GM21786 (cell line): ENCODE measurements at regions not wholly inside any gene's neighbourhood (a gene's known extent, or its start where the extent isn't known, plus 50 kb on each side); places are given as distances from the start of the nearest gene placed in this dataset.
"Not testable (repeated sequence)": the region's sequence is repeated elsewhere in the genome, so short reads cannot be mapped to it uniquely, and the experiment has no call there.

Experiments used
- ATAC-seq: cut with Tn5 transposase; IDR thresholded peaks from one replicate; pipeline ENCODE4 v1.9.1; 2021; ENCODE audit not compliant: unreplicated experiment

- no peak for ATAC-seq
Measured at GRCh38 chr6:169918239-169918953, 167.0 kb downstream of the ERMARD start.

DNA sequence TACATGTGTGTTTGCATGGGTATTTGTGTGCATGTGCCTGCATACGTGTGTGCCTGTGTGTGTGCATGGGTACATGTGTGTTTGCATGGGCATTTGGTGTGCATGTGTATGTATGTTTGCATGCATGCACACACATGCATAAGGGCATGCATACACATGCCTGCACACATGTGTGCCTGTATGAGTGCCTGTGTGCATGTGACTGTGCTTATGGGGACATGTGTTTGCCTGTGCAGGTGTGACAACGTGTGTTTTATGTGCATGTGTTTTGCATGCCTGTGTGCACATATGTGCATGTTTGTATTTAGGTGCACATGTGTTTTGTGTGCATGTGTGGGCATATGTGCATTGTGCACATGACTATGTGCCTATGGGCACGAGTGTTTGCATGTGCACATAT is 165.7 kb downstream of the ERMARD start:
- no peak for ATAC-seq

- no peak for ATAC-seq
Measured at GRCh38 chr6:169915769-169916550, 164.5 kb downstream of the ERMARD start.

GRCh38 chr6:169913745-169914144 is 162.3 kb downstream of the ERMARD start:
- not testable (repeated sequence) for ATAC-seq

DNA sequence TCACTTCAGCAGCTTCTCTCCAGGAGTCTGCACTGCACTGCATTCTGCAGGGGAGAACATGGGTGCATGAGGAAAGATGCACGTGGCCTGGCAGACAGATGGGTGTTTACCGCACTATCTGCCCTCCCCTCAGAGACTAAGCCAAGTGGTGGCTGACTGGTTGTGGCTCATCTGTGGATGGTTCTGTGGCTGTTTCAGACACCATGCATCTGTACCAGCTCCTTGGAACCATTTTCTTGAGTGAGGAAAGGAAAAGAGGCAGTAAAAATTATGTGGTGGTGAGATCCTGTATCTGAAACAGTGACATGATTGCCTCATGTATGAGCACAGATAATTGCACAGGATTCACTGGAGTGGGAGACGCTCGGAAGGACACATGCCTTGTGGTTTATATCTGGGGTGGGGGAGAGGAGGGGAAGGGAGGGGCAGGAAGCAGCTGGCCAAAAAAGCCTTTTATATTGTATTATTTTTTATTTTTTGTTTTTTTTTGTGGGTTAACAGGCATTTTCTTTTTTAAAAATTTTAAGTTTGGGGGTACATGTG is 161.7 kb downstream of the ERMARD start:
- no peak for ATAC-seq

GRCh38 chr6:169912266-169913095 is 161.1 kb downstream of the ERMARD start:
- no peak for ATAC-seq

DNA sequence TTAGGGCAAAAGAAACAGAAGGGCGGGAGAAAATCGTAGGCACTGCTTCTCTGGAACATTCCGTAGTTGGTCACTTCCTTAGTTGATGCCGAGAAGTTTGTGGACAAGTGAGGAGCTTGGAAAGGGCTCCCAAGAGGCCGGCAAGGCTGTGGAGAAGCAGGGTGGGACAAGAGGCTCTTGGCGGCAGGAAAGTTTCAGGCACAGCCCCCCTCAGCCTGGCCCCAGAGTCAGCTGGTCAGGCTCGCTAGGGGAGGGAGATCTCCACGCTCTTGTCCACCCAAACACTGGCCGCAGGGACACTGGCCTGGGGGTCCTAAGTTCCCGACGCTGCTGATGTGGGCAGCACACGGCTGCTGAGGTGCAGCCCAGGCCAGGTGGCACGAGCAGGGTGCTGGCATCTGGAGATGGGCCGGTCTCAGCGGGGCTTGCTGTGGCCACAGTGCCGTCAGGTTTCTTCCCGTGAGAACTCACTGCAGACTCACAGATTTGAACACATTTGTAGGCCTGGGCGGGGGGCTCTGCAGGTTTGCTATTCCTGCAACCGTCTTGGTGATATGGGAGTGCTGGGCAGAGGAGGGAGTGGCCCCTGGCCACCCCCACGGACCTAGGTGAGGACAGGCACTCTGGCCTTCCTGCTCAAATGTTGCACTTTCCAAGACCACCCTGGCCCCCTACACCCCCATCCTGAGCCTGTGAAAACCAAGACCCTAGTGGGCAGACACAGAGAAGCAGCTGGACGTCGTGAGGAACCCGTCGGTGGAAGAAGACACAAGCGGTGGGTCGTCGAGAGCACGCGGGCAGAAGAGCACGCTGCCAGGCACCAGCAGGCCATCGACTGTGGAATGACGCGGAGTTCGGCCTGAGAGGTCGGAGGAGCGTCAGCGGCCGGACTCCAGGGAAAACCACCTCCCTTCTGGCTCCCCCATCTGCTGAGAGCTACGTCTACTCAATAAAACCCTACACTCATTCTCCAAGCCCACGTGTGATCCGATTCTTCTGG is 160.1 kb downstream of the ERMARD start:
- no peak for ATAC-seq

DNA sequence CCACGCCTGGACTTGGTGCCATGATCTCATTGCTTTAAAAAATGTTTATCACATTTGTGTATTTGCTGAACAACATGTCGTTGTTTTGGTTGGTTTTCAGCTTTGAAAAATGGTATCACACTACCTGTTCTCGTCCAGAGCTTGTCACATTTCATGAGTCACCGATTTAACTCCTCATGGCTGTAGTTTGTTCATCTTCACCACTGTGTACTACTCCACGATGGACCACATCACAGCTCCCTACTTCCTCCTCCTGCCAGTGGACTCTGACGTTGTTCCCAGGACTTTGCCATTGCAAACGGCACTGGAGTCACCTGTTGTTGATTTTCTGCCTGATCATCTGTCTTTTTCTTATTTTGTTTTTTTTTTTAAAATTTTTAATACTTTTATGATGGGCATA is 157.7 kb downstream of the ERMARD start:
- no peak for ATAC-seq

- no peak for ATAC-seq
Measured at GRCh38 chr6:169908403-169908933, 157.0 kb downstream of the ERMARD start.

- ATAC-seq = no peak
Measured at GRCh38 chr6:169907419-169908115, 156.1 kb downstream of the ERMARD start.

DNA sequence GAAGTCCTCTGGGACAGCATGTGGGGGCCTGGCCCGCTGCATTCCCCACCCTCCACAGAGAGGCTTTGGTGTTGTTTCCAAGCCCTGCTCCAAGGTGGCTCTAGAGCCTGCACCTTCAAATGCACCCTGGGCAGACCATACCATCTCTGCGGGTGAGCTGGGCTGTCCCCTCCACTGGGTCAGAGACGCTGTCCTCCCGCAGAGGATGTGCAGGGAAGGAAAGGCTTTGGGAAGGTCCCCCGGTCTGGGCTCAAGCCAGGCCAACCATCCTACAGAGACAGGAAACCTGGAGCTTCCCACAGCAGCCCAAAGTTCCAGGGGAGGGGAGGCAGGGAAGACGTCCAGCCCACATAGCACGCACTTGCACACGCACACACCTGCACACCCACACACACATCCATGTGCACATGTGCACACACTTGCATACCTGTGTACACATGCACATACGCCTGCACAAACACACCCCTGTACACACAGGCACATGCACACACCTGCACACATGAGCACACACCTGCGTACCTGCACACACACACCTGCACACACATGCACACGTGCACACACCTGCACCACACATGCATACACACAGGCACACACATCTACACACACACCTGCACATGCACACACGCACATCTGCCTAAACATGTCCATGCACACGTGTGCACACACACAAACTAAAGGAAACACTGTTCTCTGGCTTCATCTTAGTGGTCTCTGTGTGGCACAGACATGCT is 155.4 kb downstream of the ERMARD start:
- no peak for ATAC-seq

DNA sequence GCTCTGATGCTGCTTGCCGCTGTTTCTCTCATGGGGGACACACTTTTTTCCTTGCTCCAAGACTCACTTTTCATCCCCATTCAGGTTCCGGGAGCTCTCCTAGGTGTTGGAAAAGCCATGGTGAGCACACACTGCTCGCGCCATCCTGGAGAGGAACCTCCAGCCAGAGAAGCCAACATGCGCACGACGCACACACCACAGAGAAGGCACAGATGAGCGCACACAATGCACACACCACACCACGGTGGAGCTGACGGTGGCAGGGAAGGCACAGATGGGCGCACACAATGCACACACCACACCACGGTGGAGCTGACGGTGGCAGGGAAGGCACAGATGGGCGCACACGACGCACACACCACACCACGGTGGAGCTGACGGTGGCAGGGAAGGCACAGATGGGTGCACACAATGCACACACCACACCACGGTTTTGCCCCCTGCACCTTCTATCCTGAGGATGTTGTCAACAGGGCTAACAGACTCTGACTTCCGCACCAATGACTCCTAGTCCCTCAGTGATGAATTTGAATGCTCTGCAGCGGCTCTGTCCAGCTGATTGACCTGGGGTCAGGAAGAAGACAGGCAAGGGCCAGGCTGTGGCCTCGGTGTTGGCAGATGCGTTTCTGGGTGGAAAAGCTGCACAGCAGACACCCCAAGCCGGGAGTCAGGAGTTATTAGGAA is 154.7 kb downstream of the ERMARD start:
- no peak for ATAC-seq

DNA sequence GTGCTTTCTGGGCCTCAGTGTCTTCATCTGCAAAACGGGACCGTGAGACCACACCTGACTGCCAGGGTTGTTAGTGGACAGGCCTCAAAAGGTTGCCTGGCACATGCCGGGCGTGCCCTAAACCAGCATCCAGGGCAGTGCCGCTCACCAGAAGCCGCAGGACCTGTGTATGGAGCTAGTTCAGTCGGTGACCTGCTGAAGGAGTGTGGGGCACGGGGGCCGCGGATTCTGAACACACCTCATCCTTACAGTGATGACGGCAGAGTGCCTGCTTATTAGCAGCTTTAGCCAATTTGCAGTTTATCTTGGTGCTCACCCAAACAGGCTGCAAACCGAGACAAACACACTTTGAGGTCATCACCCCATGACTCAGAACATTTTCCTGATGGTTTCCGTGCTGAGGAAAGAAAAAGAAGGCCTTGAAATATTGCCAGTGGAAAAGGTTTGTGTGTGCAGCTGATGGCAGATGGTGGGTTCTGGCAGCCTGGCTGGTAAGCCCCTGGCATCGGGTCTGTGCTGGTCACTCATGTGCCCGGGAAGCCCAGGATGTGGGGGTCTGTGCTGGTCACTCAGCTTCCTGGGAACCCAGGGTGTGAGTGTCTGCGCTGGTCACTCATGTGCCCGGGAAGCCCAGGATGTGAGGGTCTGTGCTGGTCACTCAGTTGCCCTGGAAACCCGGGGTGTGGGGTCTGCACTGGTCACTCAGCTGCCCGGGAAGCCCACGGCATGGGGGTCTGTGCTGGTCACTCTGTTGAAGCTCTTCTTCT is 153.8 kb downstream of the ERMARD start:
- ATAC-seq = no peak

- ATAC-seq = no peak
Measured at GRCh38 chr6:169904051-169904922, 152.9 kb downstream of the ERMARD start.

DNA sequence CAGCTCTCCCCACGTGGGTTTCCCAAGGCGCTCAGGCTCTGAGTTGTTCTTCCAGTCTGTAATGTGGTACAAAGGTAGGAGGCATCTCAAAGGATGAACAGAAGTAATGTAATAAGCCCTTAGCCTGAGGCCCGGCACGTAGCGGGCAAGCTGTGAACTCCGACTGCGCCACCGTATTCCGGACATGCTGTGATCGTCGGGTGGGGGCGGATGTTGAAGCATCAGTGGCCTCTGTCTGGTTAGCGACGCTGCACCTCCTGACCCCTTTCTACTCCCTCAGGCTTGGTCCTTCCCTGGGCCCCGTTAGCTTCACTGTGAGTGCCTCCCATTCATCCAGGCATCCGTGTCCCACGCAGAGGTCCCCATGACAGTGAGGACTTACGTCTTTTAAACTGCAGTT is 151.7 kb downstream of the ERMARD start:
- ATAC-seq = no peak

DNA sequence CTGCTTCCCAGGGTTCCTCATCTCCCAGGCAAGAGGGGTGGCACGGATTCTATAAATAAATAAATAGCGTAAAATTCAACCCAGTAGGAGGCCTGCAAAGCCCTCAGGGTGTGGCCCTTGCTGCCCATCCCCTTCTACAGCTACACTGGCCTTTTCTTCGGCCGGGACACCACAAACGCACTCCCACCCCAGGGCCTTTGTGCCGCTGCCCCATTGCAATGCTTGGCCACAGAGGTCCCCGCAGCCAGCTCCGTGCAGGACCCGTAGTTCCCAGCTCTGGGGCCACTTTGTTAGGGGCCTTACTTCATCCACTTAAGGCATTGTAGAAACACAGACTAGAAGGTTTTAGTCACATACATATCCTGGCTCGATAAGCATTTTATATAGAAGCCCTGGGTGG is 151.2 kb downstream of the ERMARD start:
- no peak for ATAC-seq
